ENCODE measurements at regions not wholly inside any gene's neighbourhood (a gene's known extent, or its start where the extent isn't known, plus 50 kb on each side); places are given as distances from the start of the nearest gene placed in this dataset.
A peak's percentile ranks its signal among the peaks of the same experiment; 100 is the strongest.

GRCh38 chrX:10089378-10089795, 67.4 kb upstream of the CLCN4 start:
- Mint-ChIP-seq H3K27me3 (no peaks in the 10 kb centered on the region), H3K4me1 (peaks cover 23% of the 10 kb centered on the region), H3K36me3 (peaks cover 5% of the 10 kb centered on the region), H3K4me3 (no peak overlapping the region), H3K9me3 (no peaks in the 10 kb centered on the region), H3K27ac (no peak overlapping the region)

DNA sequence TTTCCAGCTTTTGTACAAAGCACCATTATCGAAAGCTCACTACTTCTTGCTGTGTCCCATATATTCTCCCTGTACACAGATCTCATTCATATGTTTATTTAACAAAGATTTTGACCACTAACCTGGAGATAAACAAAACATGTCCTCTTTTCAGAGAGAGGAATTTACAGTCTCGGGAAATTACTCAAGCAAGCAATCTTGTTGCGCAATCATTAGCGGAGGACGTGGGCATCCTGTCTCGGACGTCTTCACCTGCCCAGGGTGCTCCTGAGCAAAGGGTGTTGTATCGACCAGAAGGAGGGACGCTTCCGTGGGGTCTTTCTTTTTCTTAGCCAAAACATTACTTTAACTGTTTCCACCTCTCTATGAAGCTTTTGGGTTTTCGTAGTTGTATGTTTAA, 66.5 kb upstream of the CLCN4 start:
- Mint-ChIP-seq H3K27me3 (no peaks in the 10 kb centered on the region), H3K9me3 (no peaks in the 10 kb centered on the region), H3K36me3 (peaks cover 5% of the 10 kb centered on the region), H3K4me1 (peaks cover 18% of the 10 kb centered on the region), H3K4me3 (no peak overlapping the region), H3K27ac (no peak overlapping the region)

DNA sequence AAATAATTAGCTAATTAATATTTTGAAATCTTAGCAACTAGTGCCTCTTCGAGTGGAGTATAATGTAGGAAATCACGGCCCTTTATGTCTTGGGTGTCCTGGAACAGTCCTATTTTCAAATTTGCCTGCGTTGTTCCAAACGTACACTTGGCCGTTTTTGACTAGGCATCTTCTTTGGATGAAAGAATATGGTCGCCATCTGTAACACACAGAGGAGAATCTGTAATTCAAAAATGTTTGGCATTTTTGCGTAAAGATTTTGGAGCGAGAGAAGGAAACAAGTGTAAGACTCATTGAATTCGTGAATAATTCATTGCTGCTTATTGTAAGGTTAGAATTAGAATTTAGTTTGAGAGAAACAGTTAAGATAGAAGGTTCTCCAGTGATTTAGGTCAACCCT, 61.5 kb upstream of the CLCN4 start:
- peaks cover 9% of the 10 kb centered on the region for H3K36me3 Mint-ChIP-seq
- H3K27me3 Mint-ChIP-seq = no peaks in the 10 kb centered on the region
- no peaks in the 10 kb centered on the region for H3K9me3 Mint-ChIP-seq
- no peak overlapping the region for H3K4me3 Mint-ChIP-seq
- H3K27ac Mint-ChIP-seq = no peak overlapping the region
- H3K4me1 Mint-ChIP-seq = peaks cover 41% of the 10 kb centered on the region

- Mint-ChIP-seq H3K4me3 (peak overlapping the region; percentile 44), H3K4me1 (peaks cover 46% of the 10 kb centered on the region)
These were observed 60.9 kb upstream of the CLCN4 start for GRCh38 chrX:10095698-10096432.

GRCh38 chrX:10098270-10098713, 58.5 kb upstream of the CLCN4 start:
- Mint-ChIP-seq H3K4me1 (peaks cover 52% of the 10 kb centered on the region), H3K27me3 (no peaks in the 10 kb centered on the region), H3K27ac (peak overlapping the region; percentile 99), H3K9me3 (no peaks in the 10 kb centered on the region), H3K36me3 (peaks cover 8% of the 10 kb centered on the region), H3K4me3 (peak overlapping the region; percentile 89)

More at GRCh38 chrX:10095698-10096432, 60.9 kb upstream of the CLCN4 start:
- H3K27ac Mint-ChIP-seq = peak overlapping the region; percentile 84
- H3K27me3 Mint-ChIP-seq = no peaks in the 10 kb centered on the region
- H3K9me3 Mint-ChIP-seq = no peaks in the 10 kb centered on the region
- peaks cover 9% of the 10 kb centered on the region for H3K36me3 Mint-ChIP-seq

- H3K9me3 Mint-ChIP-seq = no peaks in the 10 kb centered on the region
- peak overlapping the region; percentile 89 for H3K4me3 Mint-ChIP-seq
- H3K4me1 Mint-ChIP-seq = peaks cover 52% of the 10 kb centered on the region
- peaks cover 8% of the 10 kb centered on the region for H3K36me3 Mint-ChIP-seq
- no peaks in the 10 kb centered on the region for H3K27me3 Mint-ChIP-seq
- peak overlapping the region; percentile 99 for H3K27ac Mint-ChIP-seq
These were observed 57.4 kb upstream of the CLCN4 start for GRCh38 chrX:10099411-10099810.

DNA sequence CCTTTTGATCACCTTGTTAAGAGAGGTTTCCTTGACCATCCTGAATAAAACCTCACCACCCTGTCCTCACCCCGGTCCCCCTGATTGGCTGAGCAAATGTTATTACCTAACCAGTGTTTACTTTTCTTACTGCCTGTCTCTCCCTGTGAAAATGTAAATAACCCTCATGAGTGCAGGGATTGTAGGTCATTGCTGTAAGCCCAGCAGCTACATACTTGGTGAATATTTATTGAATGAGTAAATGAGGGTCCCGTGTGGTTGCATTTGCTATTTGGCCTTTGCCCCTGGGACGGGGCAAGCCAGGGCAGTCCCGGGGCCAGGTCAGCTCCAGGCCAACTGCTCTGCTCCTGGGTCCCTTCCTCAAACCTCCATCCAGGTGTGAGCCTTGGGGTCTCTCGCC, 55.5 kb upstream of the CLCN4 start:
- H3K27ac Mint-ChIP-seq = no peak overlapping the region
- H3K4me3 Mint-ChIP-seq = no peak overlapping the region
- H3K36me3 Mint-ChIP-seq = peaks cover 4% of the 10 kb centered on the region
- no peaks in the 10 kb centered on the region for H3K27me3 Mint-ChIP-seq
- H3K9me3 Mint-ChIP-seq = no peaks in the 10 kb centered on the region
- peaks cover 50% of the 10 kb centered on the region for H3K4me1 Mint-ChIP-seq

DNA sequence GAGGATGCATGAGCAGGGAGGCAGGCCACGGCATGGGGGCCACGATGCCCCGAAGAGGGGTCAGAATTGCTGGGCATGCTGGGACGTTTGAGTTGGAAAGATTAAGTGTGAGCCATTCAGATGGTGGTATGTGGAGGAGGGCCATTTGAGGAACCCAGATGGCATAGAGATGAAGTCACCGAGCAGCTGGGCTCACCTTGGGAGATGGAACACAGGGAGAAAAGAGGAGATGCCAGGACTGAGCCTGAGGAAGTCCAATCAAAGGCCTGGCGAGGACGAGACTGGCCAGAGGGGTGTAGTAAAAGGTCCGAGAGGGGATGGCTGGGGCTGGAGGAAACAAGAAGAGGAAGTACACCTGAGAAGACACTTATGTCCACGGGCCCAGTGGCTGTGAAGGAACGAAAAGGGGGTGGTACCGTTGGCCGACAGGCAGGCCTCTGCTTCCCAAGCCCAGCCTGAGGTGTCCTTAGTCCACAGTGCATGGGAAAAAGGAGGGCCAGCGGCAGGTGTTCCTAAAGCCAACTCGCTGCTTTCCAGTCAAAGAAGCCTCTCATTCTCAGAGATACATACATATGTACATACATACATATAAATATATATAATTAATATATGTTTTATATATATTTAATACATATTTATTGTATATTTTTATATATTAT, 54.6 kb upstream of the CLCN4 start:
- Mint-ChIP-seq H3K4me1 (peaks cover 55% of the 10 kb centered on the region), H3K4me3 (no peak overlapping the region), H3K27ac (peak overlapping the region; percentile 82)

DNA sequence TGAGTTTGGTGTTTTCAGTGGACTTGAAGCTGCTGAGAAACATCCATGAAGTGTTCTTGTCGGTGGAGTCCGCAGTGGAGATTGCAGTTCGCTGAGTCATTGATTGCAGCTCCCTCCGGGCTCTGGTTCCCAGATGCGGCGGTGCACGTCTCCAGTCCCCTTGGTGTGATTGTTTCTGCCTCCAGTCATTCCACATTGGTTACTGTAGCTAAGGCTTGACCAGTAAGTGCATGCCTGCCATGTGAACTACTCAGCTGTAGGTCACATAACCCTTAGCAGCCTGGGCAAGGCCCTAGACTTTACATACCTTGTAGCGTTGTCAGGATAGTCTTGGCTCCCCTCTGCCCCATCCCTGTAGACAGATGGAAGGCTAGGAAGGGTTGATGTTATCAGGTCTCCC, 53.8 kb upstream of the CLCN4 start:
- Mint-ChIP-seq H3K36me3 (peaks cover 4% of the 10 kb centered on the region), H3K4me1 (peaks cover 58% of the 10 kb centered on the region), H3K4me3 (no peak overlapping the region), H3K27ac (no peak overlapping the region), H3K27me3 (no peaks in the 10 kb centered on the region), H3K9me3 (no peaks in the 10 kb centered on the region)

More for the DNA sequence above, 54.6 kb upstream of the CLCN4 start:
- Mint-ChIP-seq H3K27me3 (no peaks in the 10 kb centered on the region), H3K9me3 (no peaks in the 10 kb centered on the region), H3K36me3 (peaks cover 4% of the 10 kb centered on the region)

- Mint-ChIP-seq H3K27me3 (no peaks in the 10 kb centered on the region), H3K36me3 (peaks cover 4% of the 10 kb centered on the region), H3K4me3 (no peak overlapping the region), H3K27ac (peak overlapping the region; percentile 82), H3K9me3 (no peaks in the 10 kb centered on the region), H3K4me1 (peaks cover 57% of the 10 kb centered on the region)
These were observed 51.7 kb upstream of the CLCN4 start for GRCh38 chrX:10104958-10105658.

GRCh38 chrX:10106806-10107205, 50.0 kb upstream of the CLCN4 start:
- Mint-ChIP-seq H3K27me3 (no peaks in the 10 kb centered on the region), H3K9me3 (no peaks in the 10 kb centered on the region), H3K27ac (peak overlapping the region; percentile 94), H3K4me1 (peaks cover 63% of the 10 kb centered on the region), H3K36me3 (peaks cover 2% of the 10 kb centered on the region), H3K4me3 (peak overlapping the region; percentile 44)
